PC-3 (cell line): ENCODE measurements at regions not wholly inside any gene's neighbourhood (a gene's known extent, or its start where the extent isn't known, plus 50 kb on each side); places are given as distances from the start of the nearest gene placed in this dataset.
"Not testable (repeated sequence)": the region's sequence is repeated elsewhere in the genome, so short reads cannot be mapped to it uniquely, and the experiment has no call there.

Source experiments
- EZH2 ChIP-seq: fragments of 300-600 bp; sonication (generic); IDR thresholded peaks from one replicate; pipeline ENCODE4 v1.6.1; 2017; ENCODE audit warnings: antibody characterized with exemption, mild to moderate bottlenecking, low read length; ENCODE audit not compliant: unreplicated experiment
- TF ChIP-seq, protein P1 (sequence below): fragments of 300-600 bp; sonication (generic); conservative IDR thresholded peaks from 2 replicates; pipeline ENCODE4 v1.5.1; 2017; ENCODE audit warnings: antibody characterized with exemption, low read depth, mild to moderate bottlenecking, low read length

DNA sequence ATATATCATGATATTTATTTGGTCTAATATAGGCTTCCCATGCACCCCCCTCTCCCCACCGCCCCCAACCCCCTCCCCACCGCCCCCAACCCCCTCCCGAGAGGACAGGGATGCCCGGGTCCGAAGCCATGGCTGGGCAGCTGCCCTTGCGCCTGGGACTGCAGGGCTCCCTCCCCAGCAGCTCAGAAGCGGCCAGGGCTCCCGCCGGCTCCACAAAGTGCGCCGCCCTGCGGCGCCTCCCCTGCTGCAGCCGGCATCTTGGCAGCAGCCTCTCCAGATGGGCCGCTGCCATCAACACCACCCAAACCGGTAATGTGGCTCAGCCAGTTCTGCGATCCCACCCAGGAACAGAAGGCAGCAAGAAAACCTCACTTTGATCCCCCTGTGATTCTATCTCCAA is 389.4 kb downstream of the SPATA31A1 start:
- TF ChIP-seq, protein P1, sequence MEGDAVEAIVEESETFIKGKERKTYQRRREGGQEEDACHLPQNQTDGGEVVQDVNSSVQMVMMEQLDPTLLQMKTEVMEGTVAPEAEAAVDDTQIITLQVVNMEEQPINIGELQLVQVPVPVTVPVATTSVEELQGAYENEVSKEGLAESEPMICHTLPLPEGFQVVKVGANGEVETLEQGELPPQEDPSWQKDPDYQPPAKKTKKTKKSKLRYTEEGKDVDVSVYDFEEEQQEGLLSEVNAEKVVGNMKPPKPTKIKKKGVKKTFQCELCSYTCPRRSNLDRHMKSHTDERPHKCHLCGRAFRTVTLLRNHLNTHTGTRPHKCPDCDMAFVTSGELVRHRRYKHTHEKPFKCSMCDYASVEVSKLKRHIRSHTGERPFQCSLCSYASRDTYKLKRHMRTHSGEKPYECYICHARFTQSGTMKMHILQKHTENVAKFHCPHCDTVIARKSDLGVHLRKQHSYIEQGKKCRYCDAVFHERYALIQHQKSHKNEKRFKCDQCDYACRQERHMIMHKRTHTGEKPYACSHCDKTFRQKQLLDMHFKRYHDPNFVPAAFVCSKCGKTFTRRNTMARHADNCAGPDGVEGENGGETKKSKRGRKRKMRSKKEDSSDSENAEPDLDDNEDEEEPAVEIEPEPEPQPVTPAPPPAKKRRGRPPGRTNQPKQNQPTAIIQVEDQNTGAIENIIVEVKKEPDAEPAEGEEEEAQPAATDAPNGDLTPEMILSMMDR: not testable (repeated sequence)
- TF ChIP-seq EZH2: not testable (repeated sequence)
